Spinal cord (tissue), 9 donors: ENCODE measurements at regions not wholly inside any gene's neighbourhood (a gene's known extent, or its start where the extent isn't known, plus 50 kb on each side); places are given as distances from the start of the nearest gene placed in this dataset.
"Not testable (repeated sequence)": the region's sequence is repeated elsewhere in the genome, so short reads cannot be mapped to it uniquely, and the experiment has no call there.

Experiments used
- DNase-seq, 6 donors: peaks; one replicate each; pipeline versions ENCODE4 v3.0.0 to v3.0.0-alpha.2; 2013 to 2015; ENCODE audit warnings: low spot score in 6 of 6, low read depth in 4 of 6
- H3K27ac ChIP-seq: one replicate; pipeline ENCODE4 v1.5.1; 2013; ENCODE audit warnings: low read depth, low read length, control low read depth
- H3K27me3 ChIP-seq: one replicate; pipeline ENCODE4 v1.6.1; 2013; ENCODE audit warnings: low read length; ENCODE audit not compliant: control insufficient read depth, insufficient read depth
- H3K36me3 ChIP-seq: one replicate; pipeline ENCODE4 v1.6.1; 2013; ENCODE audit warnings: low read length; ENCODE audit not compliant: control insufficient read depth, insufficient read depth
- H3K4me1 ChIP-seq: one replicate; pipeline ENCODE4 v1.6.1; 2013; ENCODE audit warnings: low read length; ENCODE audit not compliant: control insufficient read depth, insufficient read depth
- H3K4me3 ChIP-seq: one replicate; pipeline ENCODE4 v1.5.1; 2013; ENCODE audit warnings: low read depth, low read length, control low read depth
- H3K9me3 ChIP-seq: one replicate; pipeline ENCODE4 v1.6.1; 2013; ENCODE audit warnings: low read length; ENCODE audit not compliant: control insufficient read depth, insufficient read depth
- WGBS: methylation state at CpG from one replicate; pipeline ENCODE4 v1.1.5; 2013; ENCODE audit warnings: missing lambda C conversion rate; ENCODE audit not compliant: insufficient coverage; 5-methylcytosine and 5-hydroxymethylcytosine counted together
- donor health status: healthy.

DNA sequence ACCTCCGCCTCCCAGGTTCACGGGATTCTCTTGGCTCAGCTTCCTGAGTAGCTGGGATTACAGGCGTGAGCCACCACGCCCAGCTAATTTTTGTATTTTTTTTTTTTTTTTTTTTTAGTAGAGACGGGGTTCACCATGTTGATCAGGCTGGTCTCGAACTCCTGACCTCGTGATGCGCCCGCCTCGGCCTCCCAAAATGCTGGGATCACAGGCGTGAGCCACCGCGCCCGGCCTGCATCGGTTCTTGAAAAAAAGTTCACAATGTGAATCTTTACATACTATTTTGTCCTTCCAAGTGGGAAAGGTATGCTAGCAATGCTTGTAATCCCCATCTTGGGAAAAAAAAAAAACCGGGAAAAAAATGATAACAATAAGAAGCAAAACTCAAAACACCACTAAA, 211.0 kb downstream of the SH3BGRL start:
- not testable (repeated sequence) for DNase-seq, H3K4me3 ChIP-seq, H3K9me3 ChIP-seq, H3K4me1 ChIP-seq, H3K27me3 ChIP-seq, H3K27ac ChIP-seq, H3K36me3 ChIP-seq
- no CpG with 5 or more reads among the region's 16 CpGs for WGBS

DNA sequence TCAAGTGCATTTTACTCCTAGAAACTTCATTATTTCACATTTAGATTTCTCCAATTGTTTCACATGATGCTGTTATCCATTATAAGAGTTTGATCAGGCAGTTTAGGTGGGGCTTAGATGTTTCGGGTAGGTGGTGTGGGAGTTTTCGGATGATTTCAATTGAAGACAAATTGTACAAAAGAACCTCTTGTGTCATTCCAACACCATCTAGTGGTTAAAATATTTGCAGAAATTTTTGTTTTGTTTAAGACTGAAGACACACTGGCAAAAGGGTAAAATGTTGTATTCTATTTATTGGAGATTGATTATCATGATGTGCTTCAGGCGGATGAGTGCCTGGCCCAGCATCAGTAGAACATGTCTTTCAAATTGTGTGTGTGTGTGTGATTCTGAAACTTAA, 212.7 kb downstream of the SH3BGRL start:
- no CpG with 5 or more reads among the region's 3 CpGs for WGBS
- H3K27ac ChIP-seq: no peak overlapping the region
- DNase-seq: peak in 3 of 6 donors; percentile 2 to 53 (median 32)

More for the DNA sequence above, 212.7 kb downstream of the SH3BGRL start:
- Histone ChIP-seq H3K9me3 (no peaks in the 10 kb centered on the region), H3K36me3 (no peaks in the 10 kb centered on the region), H3K4me3 (no peak overlapping the region), H3K4me1 (no peaks in the 10 kb centered on the region), H3K27me3 (no peaks in the 10 kb centered on the region)
